ENCODE measurements at regions not wholly inside any gene's neighbourhood (a gene's known extent, or its start where the extent isn't known, plus 50 kb on each side); places are given as distances from the start of the nearest gene placed in this dataset.

- no peak for TF ChIP-seq POLR2A (IDR thresholded peaks at IDR 0.05; ENCODE audit: borderline replicate concordance, extremely low read depth, insufficient read depth, insufficient read length)
- no peak for TF ChIP-seq CTCF (IDR thresholded peaks at IDR 0.05 in 2 of 3, conservative IDR thresholded peaks at IDR 0.05 in 1 of 3; ENCODE audit: borderline replicate concordance in 1 of 3, insufficient read depth in 1 of 3, low read depth in 2 of 3, low read length in 2 of 3)
- no peak for TF ChIP-seq SP1 (IDR thresholded peaks at IDR 0.05; ENCODE audit: low read depth)
- no peak for TF ChIP-seq SIN3A (IDR thresholded peaks at IDR 0.05; ENCODE audit: low read depth)
- no peak for TF ChIP-seq REST (IDR thresholded peaks at IDR 0.05; ENCODE audit: low read depth)
- TF ChIP-seq EZH2 (IDR thresholded peaks at IDR 0.05): no peak
- TF ChIP-seq POLR2AphosphoS5 (IDR thresholded peaks at IDR 0.05; ENCODE audit: low read depth, low read length): no peak
- no peak for TF ChIP-seq ZNF274 (IDR thresholded peaks at IDR 0.05; ENCODE audit: low read depth, low read length)
- no peak for TF ChIP-seq CEBPB (IDR thresholded peaks at IDR 0.05; ENCODE audit: low read depth)
- no peak for TF ChIP-seq ZBTB33 (IDR thresholded peaks at IDR 0.05; ENCODE audit: extremely low read depth, insufficient replicate concordance, low read length)
- TF ChIP-seq FOSL1 (IDR thresholded peaks at IDR 0.05; ENCODE audit: low read depth): no peak
Observed at GRCh38 chr18:73381016-73381698, 513.4 kb upstream of the NETO1 start.
